ENCODE measurements at regions not wholly inside any gene's neighbourhood (a gene's known extent, or its start where the extent isn't known, plus 50 kb on each side); places are given as distances from the start of the nearest gene placed in this dataset.

DNA sequence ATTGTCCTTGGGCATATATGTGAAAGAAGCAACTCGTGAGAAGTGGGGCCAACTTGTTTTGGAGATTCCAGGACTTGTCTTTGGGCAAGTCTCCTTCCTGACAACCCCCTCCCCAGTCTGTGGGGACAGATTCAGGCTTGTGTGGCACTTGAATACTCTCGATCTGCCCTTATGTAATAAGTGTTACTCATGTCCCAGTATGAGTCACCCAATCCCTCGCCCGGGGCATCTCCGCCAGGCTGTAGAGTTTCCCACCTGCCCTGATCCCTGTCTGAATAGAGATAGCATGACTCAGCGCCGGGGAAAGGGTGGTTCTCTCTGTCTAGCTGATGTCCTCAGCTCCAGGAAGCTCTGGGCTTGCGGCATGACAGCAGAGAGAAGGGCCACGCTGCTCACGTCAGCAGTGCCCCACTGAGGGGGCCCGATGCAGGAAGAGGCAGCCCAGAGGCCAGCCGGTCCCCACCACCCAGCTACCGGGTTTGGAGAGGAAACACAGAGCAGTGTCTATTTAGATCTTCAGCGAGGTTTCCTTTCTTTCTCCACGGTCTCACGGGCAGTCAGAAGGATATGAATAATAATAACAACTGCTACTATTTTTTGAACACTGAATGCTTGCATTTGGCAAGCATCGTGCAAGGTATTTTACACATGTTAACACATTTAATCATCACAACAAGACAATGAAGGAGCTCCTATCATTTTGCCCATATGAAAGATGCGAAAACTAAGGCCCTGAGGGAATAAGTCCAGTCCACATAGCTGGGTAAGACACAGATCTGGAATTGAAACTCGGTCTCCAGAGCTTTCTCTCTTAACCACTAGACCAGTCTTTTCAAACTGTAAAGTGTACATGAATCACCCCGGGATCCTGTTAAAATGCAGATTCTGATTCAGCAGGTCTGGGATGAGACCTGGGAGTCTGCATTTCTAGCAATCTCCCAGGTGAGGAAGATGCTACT, 426.7 kb upstream of the MAF start:
- TF ChIP-seq CTCF (IDR thresholded peaks at IDR 0.05) (no peak), POLR2A (IDR thresholded peaks at IDR 0.05) (peak in 1 of 2 donors; percentile 21)

Data from Peyer's patch (tissue), 4 donors.